HEK293 (cell line): ENCODE measurements at regions not wholly inside any gene's neighbourhood (a gene's known extent, or its start where the extent isn't known, plus 50 kb on each side); places are given as distances from the start of the nearest gene placed in this dataset.

ENCODE experiments used
- KLF10 ChIP-seq: fragments of 450-650 bp; IDR thresholded peaks from 2 replicates; pipeline ENCODE4 v1.5.1; 2018; ENCODE audit warnings: missing biosample characterization, mild to moderate bottlenecking, missing genetic modification characterization
- OSR2 ChIP-seq: fragments of 450-650 bp; formaldehyde crosslinking; IDR thresholded peaks from 2 replicates; pipeline ENCODE4 v1.5.1; 2016; ENCODE audit warnings: missing biosample characterization, missing genetic modification characterization
- REPIN1 ChIP-seq: fragments of 450-650 bp; formaldehyde crosslinking; IDR thresholded peaks from 2 replicates; pipeline ENCODE4 v1.5.1; 2017; ENCODE audit warnings: missing biosample characterization, missing genetic modification characterization, low read depth
- YY2 ChIP-seq: fragments of 450-650 bp; formaldehyde crosslinking; IDR thresholded peaks from 2 replicates; pipeline ENCODE4 v1.5.1; 2016; ENCODE audit warnings: missing biosample characterization, missing genetic modification characterization
- ZBTB20 ChIP-seq: fragments of 450-650 bp; formaldehyde crosslinking; IDR thresholded peaks from 2 replicates; pipeline ENCODE4 v1.5.1; 2016; ENCODE audit warnings: missing biosample characterization, missing genetic modification characterization
- ZFHX2 ChIP-seq: fragments of 450-650 bp; formaldehyde crosslinking; conservative IDR thresholded peaks from 2 replicates; pipeline ENCODE4 v1.5.1; 2016; ENCODE audit warnings: missing biosample characterization, missing genetic modification characterization
- ZFP37 ChIP-seq: fragments of 450-650 bp; formaldehyde crosslinking; IDR thresholded peaks from 2 replicates; pipeline ENCODE4 v1.5.1; 2016; ENCODE audit warnings: missing biosample characterization, missing genetic modification characterization
- ZNF2 ChIP-seq: fragments of 450-650 bp; formaldehyde crosslinking; IDR thresholded peaks from 2 replicates; pipeline ENCODE4 v1.5.1; 2016; ENCODE audit warnings: missing biosample characterization, missing genetic modification characterization
- ZNF24 ChIP-seq: fragments of 450-650 bp; formaldehyde crosslinking; IDR thresholded peaks from 2 replicates; pipeline ENCODE4 v1.5.1; 2016; ENCODE audit warnings: missing biosample characterization, missing genetic modification characterization
- ZNF274 ChIP-seq, 2 experiments: fragments of 200-500 bp in 1 of 2; fragments of 450-650 bp in 1 of 2; sonication (Bioruptor generic) in 1 of 2; formaldehyde crosslinking in 1 of 2; IDR thresholded peaks; 2 replicates each; pipeline versions ENCODE4 v1.5.1 to v1.6.1; 2014 to 2016; ENCODE audit warnings: borderline replicate concordance in 1 of 2, inconsistent platforms in 1 of 2, low read length in 1 of 2, missing biosample characterization in 1 of 2, missing genetic modification characterization in 1 of 2
- ZNF302 ChIP-seq: fragments of 450-650 bp; formaldehyde crosslinking; IDR thresholded peaks from 2 replicates; pipeline ENCODE4 v1.5.1; 2016; ENCODE audit warnings: missing biosample characterization, missing genetic modification characterization, low read depth
- ZNF37A ChIP-seq: fragments of 450-650 bp; IDR thresholded peaks from 2 replicates; pipeline ENCODE4 v1.5.1; 2018; ENCODE audit warnings: missing biosample characterization, missing genetic modification characterization
- ZNF391 ChIP-seq: fragments of 450-650 bp; formaldehyde crosslinking; IDR thresholded peaks from 2 replicates; pipeline ENCODE4 v1.5.1; 2016; ENCODE audit warnings: low read depth, missing biosample characterization, missing genetic modification characterization, borderline replicate concordance
- ZNF560 ChIP-seq: fragments of 450-650 bp; formaldehyde crosslinking; IDR thresholded peaks from 2 replicates; pipeline ENCODE4 v1.5.1; 2017; ENCODE audit warnings: missing biosample characterization, missing genetic modification characterization, borderline replicate concordance
- ZNF596 ChIP-seq: fragments of 450-650 bp; IDR thresholded peaks from 2 replicates; pipeline ENCODE4 v1.5.0; 2018; ENCODE audit warnings: missing biosample characterization, mild to moderate bottlenecking, missing genetic modification characterization, moderate library complexity
- ZNF658 ChIP-seq: fragments of 450-650 bp; formaldehyde crosslinking; IDR thresholded peaks from 2 replicates; pipeline ENCODE4; 2016; ENCODE audit warnings: missing biosample characterization, missing genetic modification characterization
- ZNF768 ChIP-seq: fragments of 450-650 bp; formaldehyde crosslinking; IDR thresholded peaks from 2 replicates; pipeline ENCODE4 v1.5.1; 2018; ENCODE audit warnings: missing biosample characterization, mild to moderate bottlenecking, missing genetic modification characterization
- ZNF776 ChIP-seq: fragments of 450-650 bp; formaldehyde crosslinking; IDR thresholded peaks from 2 replicates; pipeline ENCODE4 v1.5.0; 2017; ENCODE audit warnings: missing biosample characterization, missing genetic modification characterization, borderline replicate concordance
- ZSCAN30 ChIP-seq: fragments of 450-650 bp; IDR thresholded peaks from 2 replicates; pipeline ENCODE4 v1.5.1; 2018; ENCODE audit warnings: missing biosample characterization, mild to moderate bottlenecking, missing genetic modification characterization, moderate library complexity
- TF ChIP-seq, protein P1 (sequence below): fragments of 450-650 bp; IDR thresholded peaks from 2 replicates; pipeline ENCODE4 v1.5.1; 2018; ENCODE audit warnings: missing biosample characterization, mild to moderate bottlenecking, missing genetic modification characterization
- TF ChIP-seq, protein P2 (sequence below): fragments of 450-650 bp; formaldehyde crosslinking; IDR thresholded peaks from 2 replicates; pipeline ENCODE4 v1.5.1; 2016; ENCODE audit warnings: missing biosample characterization, missing genetic modification characterization
- TF ChIP-seq, protein P3 (sequence below): fragments of 450-650 bp; formaldehyde crosslinking; IDR thresholded peaks from 2 replicates; pipeline ENCODE4 v1.5.1; 2016; ENCODE audit warnings: missing biosample characterization, missing genetic modification characterization
- TF ChIP-seq, protein P4 (sequence below): fragments of 450-650 bp; formaldehyde crosslinking; conservative IDR thresholded peaks from 2 replicates; pipeline ENCODE4 v1.5.1; 2016; ENCODE audit warnings: low read depth, missing biosample characterization, missing genetic modification characterization
- TF ChIP-seq, protein P5 (sequence below): fragments of 450-650 bp; formaldehyde crosslinking; IDR thresholded peaks from 2 replicates; pipeline ENCODE4 v1.5.0; 2017; ENCODE audit warnings: missing biosample characterization, missing genetic modification characterization, borderline replicate concordance
- TF ChIP-seq, protein P6 (sequence below): fragments of 450-650 bp; formaldehyde crosslinking; IDR thresholded peaks from 2 replicates; pipeline ENCODE4 v1.5.1; 2016; ENCODE audit warnings: missing biosample characterization, missing genetic modification characterization
- TF ChIP-seq, protein P7 (sequence below): fragments of 450-650 bp; formaldehyde crosslinking; IDR thresholded peaks from 2 replicates; pipeline ENCODE4 v1.5.1; 2016; ENCODE audit warnings: missing biosample characterization, missing genetic modification characterization

DNA sequence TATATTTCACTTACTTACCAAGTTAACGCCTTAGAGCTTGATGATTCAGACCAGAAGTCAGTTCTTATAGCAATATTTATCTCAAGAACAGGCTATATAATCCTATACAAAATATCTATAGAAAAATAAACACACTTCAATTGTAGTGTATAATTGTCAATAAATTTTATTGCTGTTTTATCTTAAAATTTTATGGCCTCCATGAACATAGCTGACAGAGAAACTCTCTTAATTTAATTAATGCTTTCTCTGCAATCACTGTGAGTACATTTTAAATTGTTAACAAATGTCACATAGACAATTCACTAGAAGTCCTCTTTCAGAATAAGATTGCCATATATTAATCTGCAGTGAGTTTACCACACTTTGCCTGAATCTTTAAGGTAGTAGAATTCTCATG is 178.6 kb downstream of the RFPL4B start (continued):
- TF ChIP-seq ZSCAN30 (tag by site-specific recombination) (no peak), ZNF768 (tag by site-specific recombination) (no peak), ZBTB20 (tag by site-specific recombination) (no peak), ZFHX2 (no peak), ZNF776 (no peak), OSR2 (peak; percentile 92), REPIN1 (tag by site-specific recombination) (no peak), ZNF24 (tag by site-specific recombination) (no peak), ZNF391 (tag by site-specific recombination) (no peak), KLF10 (tag by site-specific recombination) (no peak), ZNF274 (IDR thresholded peaks at IDR 0.05; ENCODE audit: low read length) (no peak), ZNF274 (tag by site-specific recombination; IDR thresholded peaks at IDR 0.05; ENCODE audit: borderline replicate concordance) (no peak), ZNF596 (tag by site-specific recombination) (peak; percentile 46; the same call in 1 of the 2 replicates), YY2 (tag by site-specific recombination) (no peak), ZNF560 (tag by site-specific recombination) (no peak), ZNF37A (tag by site-specific recombination) (no peak), ZNF658 (no peak), ZNF302 (tag by site-specific recombination) (no peak), ZNF2 (tag by site-specific recombination) (no peak), ZFP37 (tag by site-specific recombination) (no peak)
- TF ChIP-seq, protein P1, sequence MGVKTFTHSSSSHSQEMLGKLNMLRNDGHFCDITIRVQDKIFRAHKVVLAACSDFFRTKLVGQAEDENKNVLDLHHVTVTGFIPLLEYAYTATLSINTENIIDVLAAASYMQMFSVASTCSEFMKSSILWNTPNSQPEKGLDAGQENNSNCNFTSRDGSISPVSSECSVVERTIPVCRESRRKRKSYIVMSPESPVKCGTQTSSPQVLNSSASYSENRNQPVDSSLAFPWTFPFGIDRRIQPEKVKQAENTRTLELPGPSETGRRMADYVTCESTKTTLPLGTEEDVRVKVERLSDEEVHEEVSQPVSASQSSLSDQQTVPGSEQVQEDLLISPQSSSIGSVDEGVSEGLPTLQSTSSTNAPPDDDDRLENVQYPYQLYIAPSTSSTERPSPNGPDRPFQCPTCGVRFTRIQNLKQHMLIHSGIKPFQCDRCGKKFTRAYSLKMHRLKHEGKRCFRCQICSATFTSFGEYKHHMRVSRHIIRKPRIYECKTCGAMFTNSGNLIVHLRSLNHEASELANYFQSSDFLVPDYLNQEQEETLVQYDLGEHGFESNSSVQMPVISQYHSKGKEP (tag by site-specific recombination): peak; percentile 68; the same call in 1 of the 2 replicates
- TF ChIP-seq, protein P2, sequence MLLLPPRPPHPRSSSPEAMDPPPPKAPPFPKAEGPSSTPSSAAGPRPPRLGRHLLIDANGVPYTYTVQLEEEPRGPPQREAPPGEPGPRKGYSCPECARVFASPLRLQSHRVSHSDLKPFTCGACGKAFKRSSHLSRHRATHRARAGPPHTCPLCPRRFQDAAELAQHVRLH: peak; percentile 25; the same call in 1 of the 2 replicates
- TF ChIP-seq, protein P3, sequence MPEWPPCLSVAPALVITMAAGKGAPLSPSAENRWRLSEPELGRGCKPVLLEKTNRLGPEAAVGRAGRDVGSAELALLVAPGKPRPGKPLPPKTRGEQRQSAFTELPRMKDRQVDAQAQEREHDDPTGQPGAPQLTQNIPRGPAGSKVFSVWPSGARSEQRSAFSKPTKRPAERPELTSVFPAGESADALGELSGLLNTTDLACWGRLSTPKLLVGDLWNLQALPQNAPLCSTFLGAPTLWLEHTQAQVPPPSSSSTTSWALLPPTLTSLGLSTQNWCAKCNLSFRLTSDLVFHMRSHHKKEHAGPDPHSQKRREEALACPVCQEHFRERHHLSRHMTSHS (tag by site-specific recombination): no peak
- TF ChIP-seq, protein P4, sequence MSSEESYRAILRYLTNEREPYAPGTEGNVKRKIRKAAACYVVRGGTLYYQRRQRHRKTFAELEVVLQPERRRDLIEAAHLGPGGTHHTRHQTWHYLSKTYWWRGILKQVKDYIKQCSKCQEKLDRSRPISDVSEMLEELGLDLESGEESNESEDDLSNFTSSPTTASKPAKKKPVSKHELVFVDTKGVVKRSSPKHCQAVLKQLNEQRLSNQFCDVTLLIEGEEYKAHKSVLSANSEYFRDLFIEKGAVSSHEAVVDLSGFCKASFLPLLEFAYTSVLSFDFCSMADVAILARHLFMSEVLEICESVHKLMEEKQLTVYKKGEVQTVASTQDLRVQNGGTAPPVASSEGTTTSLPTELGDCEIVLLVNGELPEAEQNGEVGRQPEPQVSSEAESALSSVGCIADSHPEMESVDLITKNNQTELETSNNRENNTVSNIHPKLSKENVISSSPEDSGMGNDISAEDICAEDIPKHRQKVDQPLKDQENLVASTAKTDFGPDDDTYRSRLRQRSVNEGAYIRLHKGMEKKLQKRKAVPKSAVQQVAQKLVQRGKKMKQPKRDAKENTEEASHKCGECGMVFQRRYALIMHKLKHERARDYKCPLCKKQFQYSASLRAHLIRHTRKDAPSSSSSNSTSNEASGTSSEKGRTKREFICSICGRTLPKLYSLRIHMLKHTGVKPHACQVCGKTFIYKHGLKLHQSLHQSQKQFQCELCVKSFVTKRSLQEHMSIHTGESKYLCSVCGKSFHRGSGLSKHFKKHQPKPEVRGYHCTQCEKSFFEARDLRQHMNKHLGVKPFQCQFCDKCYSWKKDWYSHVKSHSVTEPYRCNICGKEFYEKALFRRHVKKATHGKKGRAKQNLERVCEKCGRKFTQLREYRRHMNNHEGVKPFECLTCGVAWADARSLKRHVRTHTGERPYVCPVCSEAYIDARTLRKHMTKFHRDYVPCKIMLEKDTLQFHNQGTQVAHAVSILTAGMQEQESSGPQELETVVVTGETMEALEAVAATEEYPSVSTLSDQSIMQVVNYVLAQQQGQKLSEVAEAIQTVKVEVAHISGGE (tag by site-specific recombination): no peak
- TF ChIP-seq, protein P5, sequence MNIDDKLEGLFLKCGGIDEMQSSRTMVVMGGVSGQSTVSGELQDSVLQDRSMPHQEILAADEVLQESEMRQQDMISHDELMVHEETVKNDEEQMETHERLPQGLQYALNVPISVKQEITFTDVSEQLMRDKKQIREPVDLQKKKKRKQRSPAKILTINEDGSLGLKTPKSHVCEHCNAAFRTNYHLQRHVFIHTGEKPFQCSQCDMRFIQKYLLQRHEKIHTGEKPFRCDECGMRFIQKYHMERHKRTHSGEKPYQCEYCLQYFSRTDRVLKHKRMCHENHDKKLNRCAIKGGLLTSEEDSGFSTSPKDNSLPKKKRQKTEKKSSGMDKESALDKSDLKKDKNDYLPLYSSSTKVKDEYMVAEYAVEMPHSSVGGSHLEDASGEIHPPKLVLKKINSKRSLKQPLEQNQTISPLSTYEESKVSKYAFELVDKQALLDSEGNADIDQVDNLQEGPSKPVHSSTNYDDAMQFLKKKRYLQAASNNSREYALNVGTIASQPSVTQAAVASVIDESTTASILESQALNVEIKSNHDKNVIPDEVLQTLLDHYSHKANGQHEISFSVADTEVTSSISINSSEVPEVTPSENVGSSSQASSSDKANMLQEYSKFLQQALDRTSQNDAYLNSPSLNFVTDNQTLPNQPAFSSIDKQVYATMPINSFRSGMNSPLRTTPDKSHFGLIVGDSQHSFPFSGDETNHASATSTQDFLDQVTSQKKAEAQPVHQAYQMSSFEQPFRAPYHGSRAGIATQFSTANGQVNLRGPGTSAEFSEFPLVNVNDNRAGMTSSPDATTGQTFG (tag by site-specific recombination): no peak
- TF ChIP-seq, protein P6, sequence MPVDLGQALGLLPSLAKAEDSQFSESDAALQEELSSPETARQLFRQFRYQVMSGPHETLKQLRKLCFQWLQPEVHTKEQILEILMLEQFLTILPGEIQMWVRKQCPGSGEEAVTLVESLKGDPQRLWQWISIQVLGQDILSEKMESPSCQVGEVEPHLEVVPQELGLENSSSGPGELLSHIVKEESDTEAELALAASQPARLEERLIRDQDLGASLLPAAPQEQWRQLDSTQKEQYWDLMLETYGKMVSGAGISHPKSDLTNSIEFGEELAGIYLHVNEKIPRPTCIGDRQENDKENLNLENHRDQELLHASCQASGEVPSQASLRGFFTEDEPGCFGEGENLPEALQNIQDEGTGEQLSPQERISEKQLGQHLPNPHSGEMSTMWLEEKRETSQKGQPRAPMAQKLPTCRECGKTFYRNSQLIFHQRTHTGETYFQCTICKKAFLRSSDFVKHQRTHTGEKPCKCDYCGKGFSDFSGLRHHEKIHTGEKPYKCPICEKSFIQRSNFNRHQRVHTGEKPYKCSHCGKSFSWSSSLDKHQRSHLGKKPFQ (tag by site-specific recombination): peak; percentile 42; the same call in 1 of the 2 replicates
- TF ChIP-seq, protein P7, sequence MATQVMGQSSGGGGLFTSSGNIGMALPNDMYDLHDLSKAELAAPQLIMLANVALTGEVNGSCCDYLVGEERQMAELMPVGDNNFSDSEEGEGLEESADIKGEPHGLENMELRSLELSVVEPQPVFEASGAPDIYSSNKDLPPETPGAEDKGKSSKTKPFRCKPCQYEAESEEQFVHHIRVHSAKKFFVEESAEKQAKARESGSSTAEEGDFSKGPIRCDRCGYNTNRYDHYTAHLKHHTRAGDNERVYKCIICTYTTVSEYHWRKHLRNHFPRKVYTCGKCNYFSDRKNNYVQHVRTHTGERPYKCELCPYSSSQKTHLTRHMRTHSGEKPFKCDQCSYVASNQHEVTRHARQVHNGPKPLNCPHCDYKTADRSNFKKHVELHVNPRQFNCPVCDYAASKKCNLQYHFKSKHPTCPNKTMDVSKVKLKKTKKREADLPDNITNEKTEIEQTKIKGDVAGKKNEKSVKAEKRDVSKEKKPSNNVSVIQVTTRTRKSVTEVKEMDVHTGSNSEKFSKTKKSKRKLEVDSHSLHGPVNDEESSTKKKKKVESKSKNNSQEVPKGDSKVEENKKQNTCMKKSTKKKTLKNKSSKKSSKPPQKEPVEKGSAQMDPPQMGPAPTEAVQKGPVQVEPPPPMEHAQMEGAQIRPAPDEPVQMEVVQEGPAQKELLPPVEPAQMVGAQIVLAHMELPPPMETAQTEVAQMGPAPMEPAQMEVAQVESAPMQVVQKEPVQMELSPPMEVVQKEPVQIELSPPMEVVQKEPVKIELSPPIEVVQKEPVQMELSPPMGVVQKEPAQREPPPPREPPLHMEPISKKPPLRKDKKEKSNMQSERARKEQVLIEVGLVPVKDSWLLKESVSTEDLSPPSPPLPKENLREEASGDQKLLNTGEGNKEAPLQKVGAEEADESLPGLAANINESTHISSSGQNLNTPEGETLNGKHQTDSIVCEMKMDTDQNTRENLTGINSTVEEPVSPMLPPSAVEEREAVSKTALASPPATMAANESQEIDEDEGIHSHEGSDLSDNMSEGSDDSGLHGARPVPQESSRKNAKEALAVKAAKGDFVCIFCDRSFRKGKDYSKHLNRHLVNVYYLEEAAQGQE (tag by site-specific recombination): no peak
